Hepatocyte (in vitro differentiated cells): ENCODE measurements at regions not wholly inside any gene's neighbourhood (a gene's known extent, or its start where the extent isn't known, plus 50 kb on each side); places are given as distances from the start of the nearest gene placed in this dataset.

Source experiments
- DNase-seq: peaks from one replicate; pipeline ENCODE4 v3.0.0-alpha.2; 2016; ENCODE audit warnings: low spot score
- H2AFZ ChIP-seq: fragments of 200-600 bp; sonication (generic); 2 replicates; pipeline ENCODE4 v1.6.0; 2016; ENCODE audit warnings: antibody characterized with exemption, mild to moderate bottlenecking
- H3K27ac ChIP-seq: fragments of 200-600 bp; sonication (generic); 2 replicates; pipeline ENCODE4 v1.5.1; 2016; ENCODE audit warnings: mild to moderate bottlenecking
- H3K27me3 ChIP-seq: fragments of 200-600 bp; sonication (generic); 2 replicates; pipeline ENCODE4 v1.6.1; 2016
- H3K36me3 ChIP-seq: fragments of 200-600 bp; sonication (generic); replicated peaks from 2 replicates; pipeline ENCODE4 v1.5.1; 2016; ENCODE audit warnings: low read depth; ENCODE audit not compliant: insufficient read depth
- H3K4me1 ChIP-seq: fragments of 200-600 bp; sonication (generic); 2 replicates; pipeline ENCODE4 v1.5.1; 2016; ENCODE audit warnings: mild to moderate bottlenecking, moderate library complexity; ENCODE audit not compliant: insufficient read depth
- H3K4me2 ChIP-seq: fragments of 200-600 bp; sonication (generic); 2 replicates; pipeline ENCODE4 v1.6.0; 2016
- H3K4me3 ChIP-seq: fragments of 200-600 bp; sonication (generic); 2 replicates; pipeline ENCODE4 v1.5.1; 2016; ENCODE audit warnings: mild to moderate bottlenecking
- H3K79me2 ChIP-seq: fragments of 200-600 bp; sonication (generic); 2 replicates; pipeline ENCODE4 v1.6.0; 2017; ENCODE audit warnings: mild to moderate bottlenecking
- H3K9me2 ChIP-seq: fragments of 200-600 bp; sonication (generic); replicated peaks from 2 replicates; pipeline ENCODE4 v1.6.0; 2017; ENCODE audit warnings: mild to moderate bottlenecking; ENCODE audit not compliant: insufficient read depth
- H3K9me3 ChIP-seq: fragments of 200-600 bp; sonication (generic); 2 replicates; pipeline ENCODE4 v1.5.1; 2016; ENCODE audit warnings: low read depth, mild to moderate bottlenecking
- H4K20me1 ChIP-seq: fragments of 200-600 bp; sonication (generic); 2 replicates; pipeline ENCODE4 v1.6.0; 2016; ENCODE audit warnings: mild to moderate bottlenecking; ENCODE audit not compliant: insufficient read depth, poor library complexity, severe bottlenecking
- EZH2 ChIP-seq: fragments of 200-600 bp; sonication (generic); IDR thresholded peaks from 2 replicates; pipeline ENCODE4 v1.6.1; 2016; ENCODE audit warnings: antibody characterized with exemption, mild to moderate bottlenecking, borderline replicate concordance
- EZH2phosphoT487 ChIP-seq: fragments of 200-600 bp; sonication (generic); IDR thresholded peaks from one replicate; pipeline ENCODE4 v1.6.1; 2018; ENCODE audit warnings: antibody characterized with exemption, mild to moderate bottlenecking, low read depth, moderate library complexity; ENCODE audit not compliant: unreplicated experiment, severe bottlenecking
- WGBS: methylation state at CpG from one replicate; pipeline ENCODE4 v1.1.6; 2016; ENCODE audit warnings: low lambda C conversion rate; ENCODE audit errors: missing lambda C conversion rate; 5-methylcytosine and 5-hydroxymethylcytosine counted together
- TF ChIP-seq, protein P1 (sequence below): fragments of 200-600 bp; sonication (generic); IDR thresholded peaks from 2 replicates; pipeline ENCODE4 v1.5.1; 2016; ENCODE audit warnings: antibody characterized with exemption, mild to moderate bottlenecking; ENCODE audit not compliant: poor library complexity

DNA sequence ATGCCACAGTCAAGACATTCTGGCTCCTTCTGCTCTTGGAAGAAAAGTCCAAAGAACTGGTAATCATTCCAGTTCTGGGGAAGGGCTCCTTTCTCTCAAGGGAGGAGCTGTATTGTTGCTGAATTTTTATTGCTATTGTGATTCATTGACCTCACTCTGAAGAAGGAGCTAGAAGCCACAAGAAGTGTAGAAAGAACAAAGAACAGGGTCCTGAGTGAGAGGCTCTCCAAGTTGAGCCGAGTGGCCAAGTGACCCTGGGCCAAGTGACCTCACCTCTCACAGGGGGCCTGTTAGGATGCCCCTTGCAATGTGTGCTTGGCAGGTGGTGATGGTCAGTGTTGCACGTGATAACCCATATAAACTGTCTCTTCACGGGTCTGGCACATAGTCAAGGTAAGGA lies 173.3 kb downstream of the FGF18 start:
- Histone ChIP-seq H3K79me2 (no peaks in the 10 kb centered on the region), H2AFZ (no peak overlapping the region), H3K27me3 (no peaks in the 10 kb centered on the region), H3K27ac (no peak overlapping the region), H4K20me1 (no peaks in the 10 kb centered on the region), H3K4me3 (no peak overlapping the region), H3K36me3 (no peaks in the 10 kb centered on the region), H3K4me2 (no peak overlapping the region), H3K9me3 (no peaks in the 10 kb centered on the region), H3K9me2 (no peaks in the 10 kb centered on the region), H3K4me1 (no peaks in the 10 kb centered on the region)
- TF ChIP-seq EZH2: no peak
- TF ChIP-seq, protein P1, sequence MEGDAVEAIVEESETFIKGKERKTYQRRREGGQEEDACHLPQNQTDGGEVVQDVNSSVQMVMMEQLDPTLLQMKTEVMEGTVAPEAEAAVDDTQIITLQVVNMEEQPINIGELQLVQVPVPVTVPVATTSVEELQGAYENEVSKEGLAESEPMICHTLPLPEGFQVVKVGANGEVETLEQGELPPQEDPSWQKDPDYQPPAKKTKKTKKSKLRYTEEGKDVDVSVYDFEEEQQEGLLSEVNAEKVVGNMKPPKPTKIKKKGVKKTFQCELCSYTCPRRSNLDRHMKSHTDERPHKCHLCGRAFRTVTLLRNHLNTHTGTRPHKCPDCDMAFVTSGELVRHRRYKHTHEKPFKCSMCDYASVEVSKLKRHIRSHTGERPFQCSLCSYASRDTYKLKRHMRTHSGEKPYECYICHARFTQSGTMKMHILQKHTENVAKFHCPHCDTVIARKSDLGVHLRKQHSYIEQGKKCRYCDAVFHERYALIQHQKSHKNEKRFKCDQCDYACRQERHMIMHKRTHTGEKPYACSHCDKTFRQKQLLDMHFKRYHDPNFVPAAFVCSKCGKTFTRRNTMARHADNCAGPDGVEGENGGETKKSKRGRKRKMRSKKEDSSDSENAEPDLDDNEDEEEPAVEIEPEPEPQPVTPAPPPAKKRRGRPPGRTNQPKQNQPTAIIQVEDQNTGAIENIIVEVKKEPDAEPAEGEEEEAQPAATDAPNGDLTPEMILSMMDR: no peak
- TF ChIP-seq EZH2phosphoT487: no peak
- WGBS: 91% methylated on average over 3 of the region's 3 CpGs
- no peak for DNase-seq

DNA sequence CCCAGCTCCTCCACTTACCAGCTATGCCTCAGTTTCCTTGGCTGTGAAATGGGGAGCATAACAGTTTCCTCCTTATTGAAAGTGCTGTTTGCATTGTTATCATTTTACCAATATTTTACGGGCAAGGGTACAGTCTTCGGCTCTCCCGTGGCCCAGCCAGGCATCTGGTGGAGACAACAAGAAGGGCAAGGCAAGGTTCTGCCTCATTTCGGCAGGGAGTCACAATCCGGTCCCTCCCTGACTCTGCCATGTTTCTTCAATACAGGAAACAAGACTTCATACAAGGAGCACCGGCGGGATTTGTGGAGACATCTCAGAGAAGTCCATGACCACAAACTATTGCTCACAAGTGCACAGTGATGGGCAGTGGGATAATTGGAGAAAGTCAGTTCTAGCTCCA lies 174.0 kb downstream of the FGF18 start:
- no peaks in the 10 kb centered on the region for H3K9me2 ChIP-seq
- no peak overlapping the region for H3K27ac ChIP-seq
- no peaks in the 10 kb centered on the region for H4K20me1 ChIP-seq
- H2AFZ ChIP-seq: no peak overlapping the region
- no peaks in the 10 kb centered on the region for H3K79me2 ChIP-seq
- no peaks in the 10 kb centered on the region for H3K4me1 ChIP-seq
- no peaks in the 10 kb centered on the region for H3K27me3 ChIP-seq
- no peak for DNase-seq
- H3K4me3 ChIP-seq: no peak overlapping the region
- no peaks in the 10 kb centered on the region for H3K36me3 ChIP-seq
- no peak for TF ChIP-seq EZH2
- TF ChIP-seq EZH2phosphoT487: no peak
- TF ChIP-seq, protein P1: no peak
- no peaks in the 10 kb centered on the region for H3K9me3 ChIP-seq
- 93% methylated on average over 7 of the region's 7 CpGs for WGBS
- H3K4me2 ChIP-seq: no peak overlapping the region

DNA sequence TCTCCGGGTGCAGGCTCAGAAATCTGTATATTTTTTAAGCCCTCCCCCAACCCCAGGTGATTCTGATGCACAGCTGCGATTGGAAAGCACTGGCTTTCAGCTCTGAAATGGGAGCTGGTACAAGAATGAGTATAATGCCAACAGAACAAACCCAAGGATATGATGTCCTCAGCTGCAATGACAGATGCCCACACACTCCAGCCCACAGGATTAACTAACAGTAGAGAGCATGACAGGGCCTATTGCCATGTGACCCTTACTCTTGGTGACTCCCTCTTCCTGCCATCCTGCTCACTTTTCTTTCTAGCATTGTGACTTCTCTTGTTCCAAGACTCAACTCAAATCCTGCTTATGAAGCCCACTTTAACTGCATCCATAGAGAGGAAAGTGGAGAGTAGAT lies 174.5 kb downstream of the FGF18 start:
- 88% methylated on average over 2 of the region's 2 CpGs for WGBS
- Histone ChIP-seq H3K27ac (no peak overlapping the region), H3K36me3 (no peaks in the 10 kb centered on the region), H3K4me2 (no peak overlapping the region), H3K27me3 (no peaks in the 10 kb centered on the region), H2AFZ (no peak overlapping the region), H3K4me1 (no peaks in the 10 kb centered on the region), H4K20me1 (no peaks in the 10 kb centered on the region), H3K79me2 (no peaks in the 10 kb centered on the region), H3K9me3 (no peaks in the 10 kb centered on the region), H3K9me2 (no peaks in the 10 kb centered on the region), H3K4me3 (no peak overlapping the region)
- DNase-seq: no peak
- TF ChIP-seq EZH2phosphoT487: no peak
- TF ChIP-seq EZH2: no peak
- TF ChIP-seq, protein P1: no peak

DNA sequence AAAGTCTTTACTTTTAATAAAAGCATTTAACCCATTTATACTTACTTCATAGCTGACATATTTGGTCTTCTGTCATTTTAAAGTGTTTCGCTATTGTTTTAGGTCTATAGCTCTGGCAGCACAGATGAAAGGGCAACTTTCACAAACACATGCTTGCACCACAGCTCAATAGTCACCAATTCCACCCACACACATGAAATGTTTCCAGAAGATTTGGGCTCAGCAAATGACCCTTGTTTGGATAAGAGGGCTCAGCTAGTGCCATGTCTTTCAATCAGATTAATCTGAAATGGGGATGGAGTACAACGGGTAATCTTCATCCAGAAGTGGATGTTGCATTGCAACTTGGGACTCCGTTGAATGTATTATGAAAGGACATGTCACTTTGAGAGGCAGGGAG lies 176.0 kb downstream of the FGF18 start:
- DNase-seq: no peak

More for the DNA sequence above, 176.0 kb downstream of the FGF18 start:
- H3K36me3 ChIP-seq: no peaks in the 10 kb centered on the region
- no peak for TF ChIP-seq EZH2phosphoT487
- TF ChIP-seq EZH2: no peak
- TF ChIP-seq, protein P1: no peak
- no peak overlapping the region for H3K4me3 ChIP-seq
- H2AFZ ChIP-seq: no peak overlapping the region
- no peaks in the 10 kb centered on the region for H3K9me3 ChIP-seq
- 93% methylated on average over 3 of the region's 3 CpGs for WGBS
- no peak overlapping the region for H3K27ac ChIP-seq
- no peaks in the 10 kb centered on the region for H3K79me2 ChIP-seq
- no peaks in the 10 kb centered on the region for H3K27me3 ChIP-seq
- H3K4me2 ChIP-seq: no peak overlapping the region
- no peaks in the 10 kb centered on the region for H3K4me1 ChIP-seq
- no peaks in the 10 kb centered on the region for H3K9me2 ChIP-seq
- no peaks in the 10 kb centered on the region for H4K20me1 ChIP-seq
